Mesenchymal stem cell (in vitro differentiated cells and primary cell): ENCODE measurements at regions not wholly inside any gene's neighbourhood (a gene's known extent, or its start where the extent isn't known, plus 50 kb on each side); places are given as distances from the start of the nearest gene placed in this dataset.

ENCODE experiments used
- DNase-seq: peaks from one replicate; pipeline ENCODE4 v3.0.0-alpha.2; 2013
- H2AFZ ChIP-seq: one replicate; pipeline ENCODE4 v1.6.1; 2013; ENCODE audit warnings: low read depth, mild to moderate bottlenecking, control low read depth, inconsistent platforms, low read length, moderate library complexity
- H2AK5ac ChIP-seq: 2 replicates; pipeline ENCODE4 v1.6.1; 2013; ENCODE audit warnings: low read length, moderate library complexity, mild to moderate bottlenecking, inconsistent platforms; ENCODE audit not compliant: severe bottlenecking
- H2BK120ac ChIP-seq: one replicate; pipeline ENCODE4 v1.6.1; 2013; ENCODE audit warnings: low read depth, mild to moderate bottlenecking, inconsistent platforms, low read length, moderate library complexity
- H2BK12ac ChIP-seq, 2 experiments: one replicate each; pipeline ENCODE4 v1.6.1; 2013; ENCODE audit warnings: inconsistent platforms in 2 of 2, low read length in 2 of 2, mild to moderate bottlenecking in 2 of 2, moderate library complexity in 2 of 2, control low read depth in 1 of 2
- H2BK15ac ChIP-seq: one replicate; pipeline ENCODE4 v1.6.1; 2013; ENCODE audit warnings: mild to moderate bottlenecking, low read depth, inconsistent platforms; ENCODE audit not compliant: poor library complexity, severe bottlenecking
- H2BK5ac ChIP-seq: 2 replicates; pipeline ENCODE4 v1.6.1; 2013; ENCODE audit warnings: low read depth, mild to moderate bottlenecking, low read length, control low read depth, inconsistent platforms; ENCODE audit not compliant: poor library complexity, severe bottlenecking
- H3K14ac ChIP-seq, 2 experiments: one replicate each; pipeline ENCODE4 v1.6.1; 2013; ENCODE audit warnings: inconsistent platforms in 2 of 2, low read length in 2 of 2, control low read depth in 1 of 2, mild to moderate bottlenecking in 1 of 2, moderate library complexity in 1 of 2
- H3K18ac ChIP-seq, 2 experiments: one replicate each; pipeline ENCODE4 v1.6.1; 2013; ENCODE audit warnings: inconsistent platforms in 2 of 2, low read length in 2 of 2, control low read depth in 1 of 2, low read depth in 1 of 2, mild to moderate bottlenecking in 1 of 2
- H3K23ac ChIP-seq, 2 experiments: one replicate each; pipeline ENCODE4 v1.6.1; 2013; ENCODE audit warnings: inconsistent platforms in 2 of 2, low read length in 2 of 2, mild to moderate bottlenecking in 2 of 2, moderate library complexity in 2 of 2, control low read depth in 1 of 2
- H3K27ac ChIP-seq: 2 replicates; pipeline ENCODE4 v1.5.1; 2013; ENCODE audit warnings: mild to moderate bottlenecking, moderate library complexity, low read length, control low read depth, inconsistent platforms; ENCODE audit not compliant: poor library complexity, severe bottlenecking
- H3K27me3 ChIP-seq, 2 experiments: 2 replicates each; pipeline versions ENCODE4 v1.6.1 to v1.7.0; 2013; ENCODE audit warnings: low read length in 2 of 2, mild to moderate bottlenecking in 2 of 2, moderate library complexity in 2 of 2, control low read depth in 1 of 2, inconsistent platforms in 1 of 2; ENCODE audit not compliant: control insufficient read depth in 1 of 2, insufficient read depth in 1 of 2
- H3K36me3 ChIP-seq, 2 experiments: 2 replicates each; pipeline versions ENCODE4 v1.6.1 to v1.7.0; 2013; ENCODE audit warnings: low read length in 2 of 2, control low read depth in 1 of 2, inconsistent platforms in 1 of 2, low read depth in 1 of 2, mild to moderate bottlenecking in 1 of 2; ENCODE audit not compliant: insufficient read depth in 2 of 2, control insufficient read depth in 1 of 2
- H3K4ac ChIP-seq, 2 experiments: one replicate each; pipeline ENCODE4 v1.6.1; 2013; ENCODE audit warnings: inconsistent platforms in 2 of 2, low read length in 2 of 2, mild to moderate bottlenecking in 2 of 2, moderate library complexity in 2 of 2, control low read depth in 1 of 2, low read depth in 1 of 2
- H3K4me1 ChIP-seq: 2 replicates; pipeline ENCODE4 v1.6.1; 2013; ENCODE audit warnings: low read depth, low read length, control low read depth; ENCODE audit not compliant: control insufficient read depth, insufficient read depth
- H3K4me2 ChIP-seq: 2 replicates; pipeline ENCODE4 v1.6.1; 2013; ENCODE audit warnings: low read length, mild to moderate bottlenecking, inconsistent platforms; ENCODE audit not compliant: poor library complexity, severe bottlenecking
- H3K4me3 ChIP-seq, 2 experiments: 2 replicates each; pipeline versions ENCODE4 v1.5.1 to v1.7.0; 2013; ENCODE audit warnings: low read length in 2 of 2, mild to moderate bottlenecking in 2 of 2, control low read depth in 1 of 2, low read depth in 1 of 2; ENCODE audit not compliant: insufficient read depth in 1 of 2
- H3K79me1 ChIP-seq: replicated peaks from 2 replicates; pipeline ENCODE4 v1.6.1; 2013; ENCODE audit warnings: mild to moderate bottlenecking, control low read depth, low read length, inconsistent platforms; ENCODE audit not compliant: poor library complexity, severe bottlenecking
- H3K9ac ChIP-seq: 2 replicates; pipeline ENCODE4 v1.7.0; 2013; ENCODE audit warnings: mild to moderate bottlenecking, low read length, moderate library complexity
- H3K9me3 ChIP-seq: 2 replicates; pipeline ENCODE4 v1.7.0; 2013; ENCODE audit warnings: mild to moderate bottlenecking, low read length; ENCODE audit not compliant: control insufficient read depth
- H4K8ac ChIP-seq: one replicate; pipeline ENCODE4 v1.6.1; 2013; ENCODE audit warnings: inconsistent platforms, mild to moderate bottlenecking, low read length, moderate library complexity
- H4K91ac ChIP-seq: one replicate; pipeline ENCODE4 v1.6.1; 2013; ENCODE audit warnings: mild to moderate bottlenecking, low read length, inconsistent platforms
- WGBS: methylation state at CpG from one replicate; pipeline ENCODE4 v1.1.7; 2013; ENCODE audit warnings: mixed read lengths; 5-methylcytosine and 5-hydroxymethylcytosine counted together

- no peaks in the 10 kb centered on the region for H3K79me1 ChIP-seq
- H3K4me2 ChIP-seq: no peak overlapping the region
- H3K9ac ChIP-seq: no peak overlapping the region
- H2BK12ac ChIP-seq: no peak overlapping the region
- H3K27ac ChIP-seq: no peak overlapping the region
- no peak overlapping the region for H3K14ac ChIP-seq
- H3K36me3 ChIP-seq: no peaks in the 10 kb centered on the region
- WGBS: 89% methylated on average over 2 of the region's 2 CpGs
- H2BK120ac ChIP-seq: no peak overlapping the region
- H4K91ac ChIP-seq: no peak overlapping the region
- no peak overlapping the region for H2AFZ ChIP-seq
- H2BK5ac ChIP-seq: no peak overlapping the region
- H2BK15ac ChIP-seq: no peak overlapping the region
- H2AK5ac ChIP-seq: no peak overlapping the region
- H3K4me3 ChIP-seq: no peak overlapping the region
- H3K4ac ChIP-seq: no peak overlapping the region
- H3K27me3 ChIP-seq: peaks cover 3 to 21% of the 10 kb centered on the region in 2 experiments
- no peaks in the 10 kb centered on the region for H3K4me1 ChIP-seq
- H3K9me3 ChIP-seq: peaks cover 7% of the 10 kb centered on the region
- no peak overlapping the region for H4K8ac ChIP-seq
- DNase-seq: no peak
- no peak overlapping the region for H3K23ac ChIP-seq
- H3K18ac ChIP-seq: no peak overlapping the region
Measured at GRCh38 chr15:47897525-47897924, 180.2 kb downstream of the SEMA6D start.

GRCh38 chr15:47900751-47901150 lies 183.4 kb downstream of the SEMA6D start:
- peaks cover 21% of the 10 kb centered on the region for H3K9me3 ChIP-seq
- no peak overlapping the region for H2BK15ac ChIP-seq

GRCh38 chr15:47903368-47903767 lies 186.1 kb downstream of the SEMA6D start:
- Histone ChIP-seq H3K23ac (no peak overlapping the region), H2BK5ac (no peak overlapping the region), H3K14ac (no peak overlapping the region), H3K4ac (no peak overlapping the region), H3K9ac (no peak overlapping the region), H3K79me1 (no peaks in the 10 kb centered on the region), H2BK12ac (no peak overlapping the region), H3K27me3 (peaks cover 1 to 10% of the 10 kb centered on the region in 2 experiments), H4K8ac (no peak overlapping the region), H3K4me3 (no peak overlapping the region), H2AK5ac (no peak overlapping the region), H2AFZ (no peak overlapping the region), H2BK120ac (no peak overlapping the region), H3K18ac (no peak overlapping the region), H3K36me3 (no peaks in the 10 kb centered on the region), H3K9me3 (peaks cover 21% of the 10 kb centered on the region), H2BK15ac (no peak overlapping the region), H3K4me2 (no peak overlapping the region), H3K27ac (no peak overlapping the region), H4K91ac (no peak overlapping the region), H3K4me1 (no peaks in the 10 kb centered on the region)
- DNase-seq: no peak

More at GRCh38 chr15:47900751-47901150, 183.4 kb downstream of the SEMA6D start:
- no peaks in the 10 kb centered on the region for H3K36me3 ChIP-seq
- H3K14ac ChIP-seq: no peak overlapping the region
- H3K4me1 ChIP-seq: no peaks in the 10 kb centered on the region
- no peak for DNase-seq
- H3K23ac ChIP-seq: no peak overlapping the region
- H2AK5ac ChIP-seq: no peak overlapping the region
- H3K9ac ChIP-seq: no peak overlapping the region
- H3K4ac ChIP-seq: no peak overlapping the region
- no peaks in the 10 kb centered on the region for H3K79me1 ChIP-seq
- H3K27ac ChIP-seq: no peak overlapping the region
- no peak overlapping the region for H2BK12ac ChIP-seq
- H2BK5ac ChIP-seq: no peak overlapping the region
- H2BK120ac ChIP-seq: no peak overlapping the region
- 100% methylated on average over 1 of the region's 1 CpG for whole genome bisulfite sequencing
- H3K4me2 ChIP-seq: no peak overlapping the region
- no peak overlapping the region for H2AFZ ChIP-seq
- H4K91ac ChIP-seq: no peak overlapping the region
- peaks cover 3 to 21% of the 10 kb centered on the region in 2 experiments for H3K27me3 ChIP-seq
- H3K4me3 ChIP-seq: no peak overlapping the region
- no peak overlapping the region for H3K18ac ChIP-seq
- H4K8ac ChIP-seq: no peak overlapping the region

- Histone ChIP-seq H3K27ac (no peak overlapping the region), H3K23ac (no peak overlapping the region), H2AK5ac (no peak overlapping the region), H3K4ac (no peak overlapping the region), H3K4me2 (no peak overlapping the region), H4K8ac (no peak overlapping the region), H3K14ac (no peak overlapping the region), H2AFZ (no peak overlapping the region), H3K9me3 (peaks cover 7% of the 10 kb centered on the region), H3K36me3 (no peaks in the 10 kb centered on the region), H2BK5ac (no peak overlapping the region), H2BK15ac (no peak overlapping the region), H3K9ac (no peak overlapping the region), H3K79me1 (no peaks in the 10 kb centered on the region), H4K91ac (no peak overlapping the region), H3K18ac (no peak overlapping the region), H3K4me3 (no peak overlapping the region), H3K27me3 (peaks cover 0 to 8% of the 10 kb centered on the region in 2 experiments), H2BK12ac (no peak overlapping the region), H3K4me1 (no peaks in the 10 kb centered on the region), H2BK120ac (no peak overlapping the region)
- no CpG with 5 or more reads among the region's 1 CpG for WGBS
- no peak for DNase-seq
Measured at GRCh38 chr15:47908486-47908885, 191.2 kb downstream of the SEMA6D start.
